RCC 7860 (cell line): ENCODE measurements at regions not wholly inside any gene's neighbourhood (a gene's known extent, or its start where the extent isn't known, plus 50 kb on each side); places are given as distances from the start of the nearest gene placed in this dataset.
A peak's percentile ranks its signal among the peaks of the same experiment; 100 is the strongest.
"Not testable (repeated sequence)": the region's sequence is repeated elsewhere in the genome, so short reads cannot be mapped to it uniquely, and the experiment has no call there.

Experiments used
- DNase-seq: peaks from one replicate; pipeline ENCODE4 v3.0.0-alpha.2; 2015; ENCODE audit warnings: low spot score
- FAIRE-seq: peaks from 2 replicates; lab custom pipeline; 2012; peaks lifted over from hg19 to GRCh38; lab: Jason Lieb, UNC

GRCh38 chr10:126722726-126723125 is 52.2 kb upstream of the C10orf90 start:
- DNase-seq: no peak
- no peak for FAIRE-seq

GRCh38 chr10:126723226-126723625 is 52.7 kb upstream of the C10orf90 start:
- FAIRE-seq: no peak
- no peak for DNase-seq

DNA sequence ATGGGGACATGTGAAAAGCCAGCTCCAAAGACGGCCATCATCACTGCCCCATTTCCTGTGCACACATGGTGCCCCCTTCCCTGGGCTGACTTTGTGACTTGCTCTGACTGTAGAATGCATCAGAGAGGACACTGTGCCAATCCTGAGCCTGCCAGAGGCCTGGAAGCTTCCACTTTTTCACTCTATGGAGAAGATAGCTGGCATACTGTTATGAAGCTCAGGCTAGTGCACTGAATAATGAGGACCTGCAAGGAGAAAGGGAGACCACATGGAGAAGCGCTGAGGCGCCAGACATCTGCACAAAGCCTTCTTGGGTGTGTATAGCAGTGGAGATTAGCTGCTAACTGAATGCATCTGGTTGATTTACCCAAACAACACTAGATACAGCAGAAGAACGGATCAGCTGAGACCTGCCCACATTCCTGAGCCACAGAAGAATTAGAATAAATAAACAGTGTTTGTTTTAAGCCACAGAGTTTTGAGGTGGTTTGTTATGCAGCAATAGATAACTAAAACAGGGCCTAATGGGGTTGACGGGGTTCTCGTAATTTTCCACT is 58.9 kb upstream of the C10orf90 start:
- FAIRE-seq (no peak), DNase-seq (no peak)

- DNase-seq (no peak), FAIRE-seq (no peak)
Measured at GRCh38 chr10:126730856-126731609, 60.5 kb upstream of the C10orf90 start.

DNA sequence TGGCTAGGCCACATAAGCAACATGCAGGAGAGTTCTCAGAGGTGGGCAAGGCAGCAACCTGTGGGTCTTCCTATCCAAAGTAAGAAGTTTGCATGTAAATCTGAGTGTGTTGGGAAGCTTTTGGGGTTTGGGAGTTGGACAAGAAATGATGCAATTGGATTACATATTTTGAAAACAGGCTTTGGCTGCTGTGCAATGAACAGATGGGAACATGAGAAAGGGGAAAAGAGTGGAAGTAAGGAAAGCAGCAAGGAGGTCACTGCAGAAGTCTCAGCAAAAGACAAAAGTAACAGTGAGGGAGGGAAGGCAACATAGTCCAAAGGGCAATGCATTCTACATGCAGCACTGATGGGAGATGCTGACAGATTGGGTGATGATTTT is 61.1 kb upstream of the C10orf90 start:
- no peak for DNase-seq
- no peak for FAIRE-seq

DNA sequence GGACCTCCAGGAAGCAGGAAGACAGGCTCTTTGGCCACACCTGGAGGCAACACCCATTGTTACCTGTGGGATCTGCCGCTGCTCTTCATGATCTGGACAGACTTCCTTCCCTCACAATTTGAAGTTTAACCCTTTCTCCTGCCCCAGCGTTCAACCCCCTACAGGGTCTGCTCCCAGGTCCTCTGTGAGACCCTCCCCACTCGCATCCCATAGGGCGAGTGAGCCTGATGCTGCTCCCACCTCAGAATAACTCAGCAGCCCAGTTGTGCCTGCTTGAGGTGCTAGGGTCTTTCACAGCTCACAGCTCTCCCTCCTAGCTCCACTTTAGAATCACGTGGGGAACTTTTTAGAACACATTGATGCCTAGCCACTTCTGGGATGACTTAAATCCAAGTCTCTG is 61.8 kb upstream of the C10orf90 start:
- FAIRE-seq: no peak
- no peak for DNase-seq

GRCh38 chr10:126732868-126733267 is 62.4 kb upstream of the C10orf90 start:
- DNase-seq (no peak), FAIRE-seq (no peak)

DNA sequence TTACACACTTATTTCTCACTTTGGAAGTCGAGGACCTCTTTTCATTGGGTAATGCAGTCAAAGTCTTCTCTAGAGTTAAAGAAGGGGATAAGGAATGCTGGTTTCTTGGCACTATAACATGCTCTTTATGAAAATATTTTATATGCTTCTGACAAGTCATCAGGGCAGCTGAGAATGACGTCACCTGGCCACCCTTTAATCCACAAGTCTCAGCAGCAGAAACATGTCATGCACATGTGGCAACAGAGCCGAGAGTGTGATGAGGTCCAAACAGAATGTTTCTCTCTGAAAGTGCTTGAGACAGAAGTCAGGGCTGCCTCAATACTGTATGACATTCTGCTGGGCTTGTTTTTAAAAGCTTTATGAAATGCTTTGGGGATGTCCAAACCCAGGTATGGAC is 63.5 kb upstream of the C10orf90 start:
- no peak for DNase-seq
- FAIRE-seq: no peak

- FAIRE-seq (no peak), DNase-seq (no peak)
Measured at GRCh38 chr10:126734967-126735366, 64.5 kb upstream of the C10orf90 start.

GRCh38 chr10:126736142-126736541 is 65.6 kb upstream of the C10orf90 start:
- no peak for FAIRE-seq
- no peak for DNase-seq

DNA sequence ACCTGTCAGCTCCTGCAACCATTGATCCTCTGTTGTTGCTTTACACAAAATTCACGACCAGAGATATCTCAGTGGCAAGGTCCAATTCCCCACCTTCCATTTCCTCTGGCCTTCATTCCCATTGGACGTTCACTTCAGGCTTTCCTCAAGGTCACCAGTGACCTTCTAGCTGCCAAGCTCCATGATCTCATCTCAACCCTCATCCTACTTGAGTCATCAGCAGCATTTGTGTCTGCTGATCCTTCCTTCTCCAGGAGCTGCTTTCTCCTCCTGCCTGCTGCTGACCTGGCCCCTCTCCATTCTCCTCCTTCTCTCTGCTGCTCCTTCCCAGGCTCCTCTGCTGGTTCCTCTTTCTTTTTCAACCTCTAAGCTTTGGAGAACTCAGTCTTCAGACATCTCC is 66.2 kb upstream of the C10orf90 start:
- no peak for FAIRE-seq

GRCh38 chr10:126738001-126738400 is 67.5 kb upstream of the C10orf90 start:
- no peak for FAIRE-seq
- DNase-seq: no peak

More for the DNA sequence above, 66.2 kb upstream of the C10orf90 start:
- no peak for DNase-seq

DNA sequence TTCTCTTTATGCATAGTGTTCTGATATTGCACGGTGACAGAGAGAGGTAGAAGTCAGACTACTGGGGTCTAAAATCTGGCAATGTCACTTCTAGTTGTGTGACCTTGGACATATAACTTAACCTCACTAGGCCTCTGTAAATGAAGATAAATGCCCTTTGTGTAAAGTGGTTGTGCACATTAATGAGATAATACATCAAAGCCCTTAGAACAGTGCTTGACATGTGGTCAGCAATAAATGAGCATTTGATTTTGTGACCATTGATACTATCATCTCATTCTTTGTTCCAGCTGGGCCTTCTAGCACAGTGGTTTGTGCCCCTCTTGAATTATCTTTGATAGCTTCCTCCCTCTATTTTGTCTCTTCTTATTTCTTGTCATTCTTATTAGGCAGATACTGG is 74.1 kb upstream of the C10orf90 start:
- DNase-seq (no peak), FAIRE-seq (no peak)

- FAIRE-seq (peak; percentile 32), DNase-seq (peak; percentile 65)
Measured at GRCh38 chr10:126749015-126749655, 78.6 kb upstream of the C10orf90 start.

DNA sequence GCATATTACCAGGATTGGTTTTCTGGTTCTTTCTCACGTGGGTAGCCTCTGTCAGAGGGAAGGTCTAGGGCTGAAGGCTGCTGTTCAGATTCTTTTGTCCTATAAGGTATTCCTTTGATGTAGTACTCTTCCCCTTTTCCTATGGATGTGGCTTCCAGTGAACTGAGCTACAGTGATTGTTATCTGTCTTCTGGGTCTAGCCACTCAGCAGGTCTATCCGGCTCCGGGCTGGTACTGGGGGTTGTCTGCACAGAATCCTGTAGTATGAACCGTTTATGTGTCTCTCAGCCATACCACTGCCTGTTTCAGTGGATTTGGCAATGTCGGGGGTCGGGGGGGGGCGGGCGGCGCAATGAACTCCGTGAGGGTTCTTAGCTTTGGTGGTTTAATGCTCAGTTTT is 84.5 kb upstream of the C10orf90 start:
- DNase-seq: no peak
- FAIRE-seq: no peak

DNA sequence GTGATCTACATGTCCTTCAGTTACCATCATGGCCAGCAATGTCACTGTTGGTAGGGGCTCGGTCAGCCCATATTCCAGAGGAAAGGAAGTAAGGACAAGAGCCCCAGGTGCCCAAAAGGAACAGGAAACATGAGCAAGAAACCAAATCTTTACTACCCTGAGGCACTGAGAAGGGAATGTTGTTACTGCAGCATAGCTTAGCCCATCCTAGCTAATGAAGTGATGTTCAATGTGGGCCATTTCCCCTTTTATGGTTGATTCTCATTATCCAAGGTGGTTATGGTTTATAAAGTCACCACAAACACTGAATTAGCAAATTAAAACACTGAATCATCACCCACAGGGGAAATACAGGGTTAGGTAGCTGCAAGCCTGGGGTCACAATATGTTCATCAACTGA is 88.4 kb upstream of the C10orf90 start:
- no peak for DNase-seq
- no peak for FAIRE-seq

- FAIRE-seq: no peak
- DNase-seq: no peak
Measured at GRCh38 chr10:126759531-126759930, 89.0 kb upstream of the C10orf90 start.

DNA sequence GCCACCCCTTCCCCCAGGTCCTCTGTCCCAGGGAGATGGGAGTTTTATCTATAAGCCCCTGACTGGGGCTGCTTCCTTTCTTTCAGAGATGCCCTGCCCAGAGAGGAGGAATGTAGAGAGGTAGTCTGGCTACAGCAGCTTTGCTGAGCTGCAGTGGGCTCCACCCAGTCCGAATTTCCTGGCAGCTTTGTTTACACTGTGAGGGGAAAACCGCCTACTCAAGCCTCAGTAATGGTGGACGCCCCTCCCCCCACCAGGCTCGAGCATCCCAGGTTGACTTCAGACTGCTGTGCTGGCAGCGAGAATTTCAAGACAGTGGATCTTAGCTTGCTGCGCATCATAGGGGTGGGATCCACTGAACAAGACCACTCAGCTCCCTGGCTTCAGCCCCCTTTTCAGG is 96.2 kb upstream of the C10orf90 start:
- FAIRE-seq, DNase-seq: not testable (repeated sequence)

DNA sequence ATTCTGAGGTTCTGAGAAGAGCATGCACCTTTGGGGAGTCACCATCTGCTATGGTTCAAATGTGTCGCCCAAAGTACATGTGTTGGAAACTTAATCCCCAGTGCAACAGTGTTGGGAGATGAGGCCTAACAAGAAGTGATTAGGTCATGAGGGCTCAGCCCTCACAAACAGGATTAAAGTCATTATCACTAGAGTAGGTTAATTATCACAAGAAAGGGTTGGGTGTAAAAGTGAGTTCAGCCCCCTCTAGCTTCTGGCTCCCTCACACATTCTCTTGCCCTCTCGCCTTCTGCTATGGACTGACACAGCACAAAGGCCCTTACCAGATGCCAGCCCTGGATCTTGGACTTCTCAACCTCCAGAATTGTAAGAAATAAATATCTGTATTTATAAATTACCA is 100.3 kb upstream of the C10orf90 start:
- FAIRE-seq (no peak), DNase-seq (no peak)

DNA sequence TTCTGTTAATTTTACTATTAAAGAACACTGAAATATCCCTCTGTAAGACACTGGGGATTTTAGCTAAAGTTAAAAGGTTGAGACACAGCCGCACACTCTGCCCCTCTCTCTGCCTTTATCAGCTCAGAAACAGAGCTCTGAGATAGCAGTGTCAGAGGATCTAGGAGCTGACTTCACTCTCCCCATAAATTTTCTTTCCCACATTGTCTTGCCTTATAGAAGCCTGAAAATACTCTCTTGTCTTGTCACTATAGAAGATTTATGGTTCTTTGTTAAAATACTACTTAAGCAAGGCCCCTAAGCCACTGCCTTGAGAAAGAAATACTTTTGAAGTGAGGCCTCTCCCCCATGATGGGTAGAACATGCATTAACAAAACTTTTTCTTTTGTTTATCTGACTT is 105.7 kb upstream of the C10orf90 start:
- no peak for FAIRE-seq
- no peak for DNase-seq

GRCh38 chr10:126777714-126778113 is 107.2 kb upstream of the C10orf90 start:
- FAIRE-seq (no peak), DNase-seq (no peak)

GRCh38 chr10:126781450-126782216 is 111.1 kb upstream of the C10orf90 start:
- FAIRE-seq (no peak), DNase-seq (no peak)
